Cardiac muscle cell (in vitro differentiated cells and primary cell): ENCODE measurements at regions not wholly inside any gene's neighbourhood (a gene's known extent, or its start where the extent isn't known, plus 50 kb on each side); places are given as distances from the start of the nearest gene placed in this dataset.

Experiments used
- DNase-seq, 2 donors: peaks; one replicate each; pipeline versions ENCODE4 v3.0.0 to v3.0.0-alpha.2; 2010 to 2017; ENCODE audit warnings: low read depth in 1 of 2, low spot score in 1 of 2
- H3K27ac ChIP-seq: fragments of 200-600 bp; sonication (generic); 2 replicates; pipeline ENCODE4 v1.5.1; 2016
- H3K27me3 ChIP-seq: fragments of 200-600 bp; sonication (generic); 2 replicates; pipeline ENCODE4 v1.6.0; 2016; ENCODE audit warnings: control low read depth
- H3K36me3 ChIP-seq: fragments of 200-600 bp; sonication (generic); 2 replicates; pipeline ENCODE4 v1.5.1; 2016; ENCODE audit warnings: control low read depth
- H3K4me1 ChIP-seq: fragments of 200-600 bp; sonication (generic); 2 replicates; pipeline ENCODE4 v1.8.1; 2017; ENCODE audit warnings: low read depth, mild to moderate bottlenecking, mixed run types
- H3K4me3 ChIP-seq: fragments of 200-600 bp; sonication (generic); 2 replicates; pipeline ENCODE4 v1.5.1; 2016; ENCODE audit warnings: mild to moderate bottlenecking
- H3K9me3 ChIP-seq: fragments of 200-600 bp; sonication (generic); 2 replicates; pipeline ENCODE4 v1.5.1; 2017; ENCODE audit warnings: low read depth, mild to moderate bottlenecking, control low read depth
- CTCF ChIP-seq: IDR thresholded peaks from 2 replicates; pipeline ENCODE4 v1.5.1; 2012; ENCODE audit warnings: low read depth, mild to moderate bottlenecking, low read length

- H3K9me3 ChIP-seq = no peaks in the 10 kb centered on the region
- H3K4me3 ChIP-seq = no peak overlapping the region
- no peaks in the 10 kb centered on the region for H3K36me3 ChIP-seq
- peaks cover 7% of the 10 kb centered on the region for H3K4me1 ChIP-seq
- H3K27me3 ChIP-seq = no peaks in the 10 kb centered on the region
- no peak for TF ChIP-seq CTCF
- DNase-seq = no peak
- H3K27ac ChIP-seq = peak overlapping the region; percentile 76
Observed at GRCh38 chr12:30519535-30519934, 176.1 kb downstream of the IPO8 start.

- Histone ChIP-seq H3K27ac (no peak overlapping the region), H3K4me3 (no peak overlapping the region), H3K27me3 (no peaks in the 10 kb centered on the region), H3K9me3 (no peaks in the 10 kb centered on the region), H3K36me3 (no peaks in the 10 kb centered on the region), H3K4me1 (peaks cover 7% of the 10 kb centered on the region)
- DNase-seq = peak in 1 of 2 donors; percentile 27
- TF ChIP-seq CTCF = no peak
Observed at GRCh38 chr12:30517320-30517719, 178.3 kb downstream of the IPO8 start.

GRCh38 chr12:30515351-30515750 lies 180.3 kb downstream of the IPO8 start:
- peak; percentile 33 for TF ChIP-seq CTCF
- H3K27me3 ChIP-seq = no peaks in the 10 kb centered on the region
- no peak overlapping the region for H3K27ac ChIP-seq
- H3K4me1 ChIP-seq = peaks cover 7% of the 10 kb centered on the region
- H3K4me3 ChIP-seq = no peak overlapping the region
- no peaks in the 10 kb centered on the region for H3K9me3 ChIP-seq
- DNase-seq = peak; percentile 28 to 64
- no peaks in the 10 kb centered on the region for H3K36me3 ChIP-seq

- TF ChIP-seq CTCF = no peak
- H3K27me3 ChIP-seq = no peaks in the 10 kb centered on the region
- no peak for DNase-seq
- no peaks in the 10 kb centered on the region for H3K36me3 ChIP-seq
- no peaks in the 10 kb centered on the region for H3K9me3 ChIP-seq
- H3K27ac ChIP-seq = no peak overlapping the region
- H3K4me1 ChIP-seq = peaks cover 7% of the 10 kb centered on the region
- no peak overlapping the region for H3K4me3 ChIP-seq
Observed at GRCh38 chr12:30514666-30515065, 181.0 kb downstream of the IPO8 start.

DNA sequence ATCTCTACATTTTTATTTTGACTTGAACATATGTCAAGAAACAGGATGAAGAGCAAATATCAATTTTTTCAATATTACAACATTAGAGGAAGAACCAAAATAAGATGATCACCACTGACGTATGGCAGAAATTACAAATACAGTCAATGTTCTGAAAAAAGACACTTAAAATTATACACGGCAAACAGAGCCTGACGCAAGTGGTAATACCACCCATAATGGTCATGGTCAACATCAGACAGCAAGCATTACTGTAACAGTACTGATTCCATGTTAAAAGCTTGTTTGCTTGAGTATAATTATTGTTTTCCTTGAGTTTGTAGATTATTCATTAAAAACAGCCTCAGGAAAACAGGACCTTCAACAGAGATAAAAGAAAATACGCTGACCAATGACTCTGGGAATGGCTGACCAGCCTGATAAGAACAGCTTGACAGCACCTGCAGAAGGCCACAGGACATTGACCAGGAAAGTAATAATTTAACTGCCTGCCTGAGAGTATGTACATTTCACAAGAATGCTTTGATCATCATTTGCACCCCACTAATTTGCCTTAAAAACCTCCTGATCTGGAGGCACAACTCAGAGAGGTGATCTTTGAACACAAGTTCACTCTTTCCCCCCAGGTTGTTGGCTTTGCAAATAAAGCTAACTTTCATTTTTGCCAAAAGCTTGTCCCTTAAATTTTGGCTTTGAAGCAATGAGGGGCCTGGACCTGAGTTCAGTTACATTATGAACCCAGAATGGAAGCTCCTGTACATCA lies 187.3 kb downstream of the IPO8 start:
- no peaks in the 10 kb centered on the region for H3K27me3 ChIP-seq
- H3K4me3 ChIP-seq = no peak overlapping the region
- H3K36me3 ChIP-seq = no peaks in the 10 kb centered on the region
- H3K4me1 ChIP-seq = no peaks in the 10 kb centered on the region
- no peak for DNase-seq
- H3K9me3 ChIP-seq = no peaks in the 10 kb centered on the region
- no peak overlapping the region for H3K27ac ChIP-seq
- TF ChIP-seq CTCF = no peak
